ENCODE measurements at regions not wholly inside any gene's neighbourhood (a gene's known extent, or its start where the extent isn't known, plus 50 kb on each side); places are given as distances from the start of the nearest gene placed in this dataset.

- no peak overlapping the region for H3K27ac ChIP-seq (ENCODE audit: low read depth in 1 of 2, low read length in 1 of 2)
- H3K36me3 ChIP-seq (ENCODE audit: control insufficient read depth in 2 of 2, insufficient read depth in 2 of 2, low read length in 1 of 2): no peaks in the 10 kb centered on the region
- H3K9me3 ChIP-seq (ENCODE audit: control insufficient read depth in 2 of 2, insufficient read depth in 1 of 2, low read length in 1 of 2): no peaks in the 10 kb centered on the region
- WGBS: 70% methylated on average over 5 of the region's 5 CpGs
- H3K27me3 ChIP-seq (ENCODE audit: control insufficient read depth in 2 of 2, insufficient read depth in 1 of 2, low read length in 1 of 2): no peaks in the 10 kb centered on the region
- DNase-seq (ENCODE audit: low read depth in 6 of 9, low spot score in 9 of 9): no peak
- H3K4me3 ChIP-seq (ENCODE audit: low read length in 2 of 2): no peak overlapping the region
- no peaks in the 10 kb centered on the region for H3K4me1 ChIP-seq (ENCODE audit: control insufficient read depth in 2 of 2, insufficient read depth in 2 of 2, low read length in 2 of 2)
Observed at GRCh38 chr18:27577752-27578151, 392.6 kb upstream of the CHST9 start.

GRCh38 chr18:27577265-27577664 is 392.2 kb upstream of the CHST9 start:
- Histone ChIP-seq H3K36me3 (ENCODE audit: control insufficient read depth in 2 of 2, insufficient read depth in 2 of 2, low read length in 1 of 2) (no peaks in the 10 kb centered on the region), H3K27me3 (ENCODE audit: control insufficient read depth in 2 of 2, insufficient read depth in 1 of 2, low read length in 1 of 2) (no peaks in the 10 kb centered on the region), H3K9me3 (ENCODE audit: control insufficient read depth in 2 of 2, insufficient read depth in 1 of 2, low read length in 1 of 2) (no peaks in the 10 kb centered on the region), H3K4me3 (ENCODE audit: low read length in 2 of 2) (no peak overlapping the region), H3K4me1 (ENCODE audit: control insufficient read depth in 2 of 2, insufficient read depth in 2 of 2, low read length in 2 of 2) (no peaks in the 10 kb centered on the region), H3K27ac (ENCODE audit: low read depth in 1 of 2, low read length in 1 of 2) (no peak overlapping the region)
- 92% methylated on average over 3 of the region's 3 CpGs for WGBS
- no peak for DNase-seq (ENCODE audit: low read depth in 6 of 9, low spot score in 9 of 9)

- 97% methylated on average over 1 of the region's 1 CpG for WGBS
Observed at GRCh38 chr18:27567434-27567833, 382.3 kb upstream of the CHST9 start.

GRCh38 chr18:27564066-27564465 is 379.0 kb upstream of the CHST9 start:
- H3K9me3 ChIP-seq (ENCODE audit: control insufficient read depth in 2 of 2, insufficient read depth in 1 of 2, low read length in 1 of 2): no peaks in the 10 kb centered on the region
- H3K27ac ChIP-seq (ENCODE audit: low read depth in 1 of 2, low read length in 1 of 2): no peak overlapping the region
- no peak for DNase-seq (ENCODE audit: low read depth in 6 of 9, low spot score in 9 of 9)
- H3K36me3 ChIP-seq (ENCODE audit: control insufficient read depth in 2 of 2, insufficient read depth in 2 of 2, low read length in 1 of 2): no peaks in the 10 kb centered on the region
- no peak overlapping the region for H3K4me3 ChIP-seq (ENCODE audit: low read length in 2 of 2)
- WGBS: 90% methylated on average over 3 of the region's 3 CpGs
- H3K4me1 ChIP-seq (ENCODE audit: control insufficient read depth in 2 of 2, insufficient read depth in 2 of 2, low read length in 2 of 2): no peaks in the 10 kb centered on the region
- no peaks in the 10 kb centered on the region for H3K27me3 ChIP-seq (ENCODE audit: control insufficient read depth in 2 of 2, insufficient read depth in 1 of 2, low read length in 1 of 2)

More at GRCh38 chr18:27567434-27567833, 382.3 kb upstream of the CHST9 start:
- Histone ChIP-seq H3K9me3 (ENCODE audit: control insufficient read depth in 2 of 2, insufficient read depth in 1 of 2, low read length in 1 of 2) (no peaks in the 10 kb centered on the region), H3K4me3 (ENCODE audit: low read length in 2 of 2) (no peak overlapping the region), H3K27ac (ENCODE audit: low read depth in 1 of 2, low read length in 1 of 2) (no peak overlapping the region), H3K4me1 (ENCODE audit: control insufficient read depth in 2 of 2, insufficient read depth in 2 of 2, low read length in 2 of 2) (no peaks in the 10 kb centered on the region), H3K36me3 (ENCODE audit: control insufficient read depth in 2 of 2, insufficient read depth in 2 of 2, low read length in 1 of 2) (no peaks in the 10 kb centered on the region), H3K27me3 (ENCODE audit: control insufficient read depth in 2 of 2, insufficient read depth in 1 of 2, low read length in 1 of 2) (no peaks in the 10 kb centered on the region)
- DNase-seq (ENCODE audit: low read depth in 6 of 9, low spot score in 9 of 9): no peak

- Histone ChIP-seq H3K9me3 (ENCODE audit: control insufficient read depth in 2 of 2, insufficient read depth in 1 of 2, low read length in 1 of 2) (no peaks in the 10 kb centered on the region), H3K36me3 (ENCODE audit: control insufficient read depth in 2 of 2, insufficient read depth in 2 of 2, low read length in 1 of 2) (no peaks in the 10 kb centered on the region), H3K27ac (ENCODE audit: low read depth in 1 of 2, low read length in 1 of 2) (no peak overlapping the region), H3K27me3 (ENCODE audit: control insufficient read depth in 2 of 2, insufficient read depth in 1 of 2, low read length in 1 of 2) (no peaks in the 10 kb centered on the region), H3K4me3 (ENCODE audit: low read length in 2 of 2) (no peak overlapping the region), H3K4me1 (ENCODE audit: control insufficient read depth in 2 of 2, insufficient read depth in 2 of 2, low read length in 2 of 2) (no peaks in the 10 kb centered on the region)
- no peak for DNase-seq (ENCODE audit: low read depth in 6 of 9, low spot score in 9 of 9)
- 70% methylated on average over 4 of the region's 4 CpGs for WGBS
Observed at GRCh38 chr18:27558388-27559155, 373.5 kb upstream of the CHST9 start.

- Histone ChIP-seq H3K4me1 (ENCODE audit: control insufficient read depth in 2 of 2, insufficient read depth in 2 of 2, low read length in 2 of 2) (no peaks in the 10 kb centered on the region), H3K9me3 (ENCODE audit: control insufficient read depth in 2 of 2, insufficient read depth in 1 of 2, low read length in 1 of 2) (no peaks in the 10 kb centered on the region), H3K27me3 (ENCODE audit: control insufficient read depth in 2 of 2, insufficient read depth in 1 of 2, low read length in 1 of 2) (no peaks in the 10 kb centered on the region), H3K36me3 (ENCODE audit: control insufficient read depth in 2 of 2, insufficient read depth in 2 of 2, low read length in 1 of 2) (no peaks in the 10 kb centered on the region), H3K4me3 (ENCODE audit: low read length in 2 of 2) (no peak overlapping the region), H3K27ac (ENCODE audit: low read depth in 1 of 2, low read length in 1 of 2) (no peak overlapping the region)
- DNase-seq (ENCODE audit: low read depth in 6 of 9, low spot score in 9 of 9): no peak
- WGBS: 83% methylated on average over 4 of the region's 4 CpGs
Observed at GRCh38 chr18:27556741-27557140, 371.6 kb upstream of the CHST9 start.

- Histone ChIP-seq H3K9me3 (ENCODE audit: control insufficient read depth in 2 of 2, insufficient read depth in 1 of 2, low read length in 1 of 2) (no peaks in the 10 kb centered on the region), H3K27me3 (ENCODE audit: control insufficient read depth in 2 of 2, insufficient read depth in 1 of 2, low read length in 1 of 2) (no peaks in the 10 kb centered on the region), H3K4me1 (ENCODE audit: control insufficient read depth in 2 of 2, insufficient read depth in 2 of 2, low read length in 2 of 2) (no peaks in the 10 kb centered on the region), H3K27ac (ENCODE audit: low read depth in 1 of 2, low read length in 1 of 2) (no peak overlapping the region), H3K4me3 (ENCODE audit: low read length in 2 of 2) (no peak overlapping the region), H3K36me3 (ENCODE audit: control insufficient read depth in 2 of 2, insufficient read depth in 2 of 2, low read length in 1 of 2) (no peaks in the 10 kb centered on the region)
- WGBS: 90% methylated on average over 6 of the region's 6 CpGs
- no peak for DNase-seq (ENCODE audit: low read depth in 6 of 9, low spot score in 9 of 9)
Observed at GRCh38 chr18:27549335-27550039, 364.4 kb upstream of the CHST9 start.

GRCh38 chr18:27546991-27547390 is 361.9 kb upstream of the CHST9 start:
- 93% methylated on average over 3 of the region's 3 CpGs for WGBS
- H3K4me3 ChIP-seq (ENCODE audit: low read length in 2 of 2): no peak overlapping the region
- no peaks in the 10 kb centered on the region for H3K9me3 ChIP-seq (ENCODE audit: control insufficient read depth in 2 of 2, insufficient read depth in 1 of 2, low read length in 1 of 2)
- H3K4me1 ChIP-seq (ENCODE audit: control insufficient read depth in 2 of 2, insufficient read depth in 2 of 2, low read length in 2 of 2): no peaks in the 10 kb centered on the region
- no peaks in the 10 kb centered on the region for H3K36me3 ChIP-seq (ENCODE audit: control insufficient read depth in 2 of 2, insufficient read depth in 2 of 2, low read length in 1 of 2)
- H3K27ac ChIP-seq (ENCODE audit: low read depth in 1 of 2, low read length in 1 of 2): no peak overlapping the region
- no peaks in the 10 kb centered on the region for H3K27me3 ChIP-seq (ENCODE audit: control insufficient read depth in 2 of 2, insufficient read depth in 1 of 2, low read length in 1 of 2)
- no peak for DNase-seq (ENCODE audit: low read depth in 6 of 9, low spot score in 9 of 9)

GRCh38 chr18:27544206-27544605 is 359.1 kb upstream of the CHST9 start:
- no peaks in the 10 kb centered on the region for H3K27me3 ChIP-seq (ENCODE audit: control insufficient read depth in 2 of 2, insufficient read depth in 1 of 2, low read length in 1 of 2)
- no peaks in the 10 kb centered on the region for H3K4me1 ChIP-seq (ENCODE audit: control insufficient read depth in 2 of 2, insufficient read depth in 2 of 2, low read length in 2 of 2)
- H3K36me3 ChIP-seq (ENCODE audit: control insufficient read depth in 2 of 2, insufficient read depth in 2 of 2, low read length in 1 of 2): no peaks in the 10 kb centered on the region
- H3K27ac ChIP-seq (ENCODE audit: low read depth in 1 of 2, low read length in 1 of 2): no peak overlapping the region
- H3K9me3 ChIP-seq (ENCODE audit: control insufficient read depth in 2 of 2, insufficient read depth in 1 of 2, low read length in 1 of 2): no peaks in the 10 kb centered on the region
- no peak overlapping the region for H3K4me3 ChIP-seq (ENCODE audit: low read length in 2 of 2)
- DNase-seq (ENCODE audit: low read depth in 6 of 9, low spot score in 9 of 9): no peak
